Suprapubic skin (tissue), 3 donors: ENCODE measurements at regions not wholly inside any gene's neighbourhood (a gene's known extent, or its start where the extent isn't known, plus 50 kb on each side); places are given as distances from the start of the nearest gene placed in this dataset.

ENCODE experiments used
- POLR2AphosphoS5 ChIP-seq, 3 donors: sonication (generic); formaldehyde crosslinking; IDR thresholded peaks; one replicate each; pipeline ENCODE4 v1.6.1; 2017; ENCODE audit warnings: antibody characterized with exemption in 3 of 3
- TF ChIP-seq, protein P1 (sequence below), 2 donors: fragments of 200-600 bp in 1 of 2; fragments of 450-650 bp in 1 of 2; sonication (generic) in 1 of 2; IDR thresholded peaks; one replicate each; pipeline ENCODE4 v1.5.1; 2016 to 2019; ENCODE audit warnings: antibody characterized with exemption in 2 of 2, mild to moderate bottlenecking in 1 of 2, moderate library complexity in 1 of 2

DNA sequence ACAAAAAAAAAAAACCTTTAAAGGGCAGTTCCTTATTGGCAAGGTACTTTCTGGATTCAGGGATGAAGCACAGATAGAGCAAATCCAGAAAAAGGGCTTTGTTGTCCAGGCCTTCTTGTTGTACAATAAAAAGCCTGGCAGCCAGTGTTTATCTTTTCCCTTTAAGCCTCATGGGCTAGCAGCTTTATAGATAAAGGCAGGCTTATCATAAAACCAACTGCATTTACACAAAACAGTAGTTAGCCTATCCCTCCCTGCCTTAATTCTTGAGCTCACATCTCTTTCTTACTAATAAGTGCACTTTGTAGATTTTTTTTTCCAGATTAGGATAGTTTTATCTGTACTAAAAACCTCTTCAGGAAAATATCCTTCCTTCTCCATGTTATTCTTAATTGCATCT, 662.8 kb upstream of the CCDC54 start:
- TF ChIP-seq, protein P1, sequence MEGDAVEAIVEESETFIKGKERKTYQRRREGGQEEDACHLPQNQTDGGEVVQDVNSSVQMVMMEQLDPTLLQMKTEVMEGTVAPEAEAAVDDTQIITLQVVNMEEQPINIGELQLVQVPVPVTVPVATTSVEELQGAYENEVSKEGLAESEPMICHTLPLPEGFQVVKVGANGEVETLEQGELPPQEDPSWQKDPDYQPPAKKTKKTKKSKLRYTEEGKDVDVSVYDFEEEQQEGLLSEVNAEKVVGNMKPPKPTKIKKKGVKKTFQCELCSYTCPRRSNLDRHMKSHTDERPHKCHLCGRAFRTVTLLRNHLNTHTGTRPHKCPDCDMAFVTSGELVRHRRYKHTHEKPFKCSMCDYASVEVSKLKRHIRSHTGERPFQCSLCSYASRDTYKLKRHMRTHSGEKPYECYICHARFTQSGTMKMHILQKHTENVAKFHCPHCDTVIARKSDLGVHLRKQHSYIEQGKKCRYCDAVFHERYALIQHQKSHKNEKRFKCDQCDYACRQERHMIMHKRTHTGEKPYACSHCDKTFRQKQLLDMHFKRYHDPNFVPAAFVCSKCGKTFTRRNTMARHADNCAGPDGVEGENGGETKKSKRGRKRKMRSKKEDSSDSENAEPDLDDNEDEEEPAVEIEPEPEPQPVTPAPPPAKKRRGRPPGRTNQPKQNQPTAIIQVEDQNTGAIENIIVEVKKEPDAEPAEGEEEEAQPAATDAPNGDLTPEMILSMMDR (IDR thresholded peaks at IDR 0.05) = no peak
- no peak for TF ChIP-seq POLR2AphosphoS5 (IDR thresholded peaks at IDR 0.05)
